MM.1S (cell line): ENCODE measurements at regions not wholly inside any gene's neighbourhood (a gene's known extent, or its start where the extent isn't known, plus 50 kb on each side); places are given as distances from the start of the nearest gene placed in this dataset.

ENCODE experiments used
- EZH2 ChIP-seq: fragments of 300-600 bp; sonication (generic); optimal IDR thresholded peaks from 2 replicates; pipeline ENCODE3; 2017; ENCODE audit warnings: low read depth, mild to moderate bottlenecking, antibody characterized with exemption, low read length, mixed read lengths
- TF ChIP-seq, protein P1 (sequence below): fragments of 300-600 bp; sonication (generic); IDR thresholded peaks from 2 replicates; pipeline ENCODE4 v1.5.1; 2016; ENCODE audit warnings: antibody characterized with exemption, low read length, mixed read lengths

DNA sequence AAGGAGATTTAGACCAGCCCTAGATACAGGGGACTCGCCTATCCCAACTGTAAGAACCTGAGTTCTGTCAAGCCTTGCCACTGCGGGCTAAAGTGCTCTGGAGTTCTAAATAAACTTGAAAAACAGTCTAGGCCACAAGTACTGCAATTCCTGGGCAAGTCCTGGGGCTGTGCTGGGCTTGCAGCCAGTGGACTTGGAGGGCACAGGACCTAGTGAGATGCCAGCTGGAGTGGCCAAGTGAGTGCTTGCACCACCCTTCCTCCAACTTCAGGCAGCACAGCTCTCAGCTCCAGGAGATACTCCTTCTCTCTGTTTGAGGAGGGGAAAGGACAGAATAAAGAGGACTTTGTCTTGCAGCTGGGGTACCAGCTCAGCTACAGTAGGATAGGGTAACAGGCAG, 307.6 kb upstream of the FBXO33 start:
- no peak for TF ChIP-seq EZH2
- TF ChIP-seq, protein P1, sequence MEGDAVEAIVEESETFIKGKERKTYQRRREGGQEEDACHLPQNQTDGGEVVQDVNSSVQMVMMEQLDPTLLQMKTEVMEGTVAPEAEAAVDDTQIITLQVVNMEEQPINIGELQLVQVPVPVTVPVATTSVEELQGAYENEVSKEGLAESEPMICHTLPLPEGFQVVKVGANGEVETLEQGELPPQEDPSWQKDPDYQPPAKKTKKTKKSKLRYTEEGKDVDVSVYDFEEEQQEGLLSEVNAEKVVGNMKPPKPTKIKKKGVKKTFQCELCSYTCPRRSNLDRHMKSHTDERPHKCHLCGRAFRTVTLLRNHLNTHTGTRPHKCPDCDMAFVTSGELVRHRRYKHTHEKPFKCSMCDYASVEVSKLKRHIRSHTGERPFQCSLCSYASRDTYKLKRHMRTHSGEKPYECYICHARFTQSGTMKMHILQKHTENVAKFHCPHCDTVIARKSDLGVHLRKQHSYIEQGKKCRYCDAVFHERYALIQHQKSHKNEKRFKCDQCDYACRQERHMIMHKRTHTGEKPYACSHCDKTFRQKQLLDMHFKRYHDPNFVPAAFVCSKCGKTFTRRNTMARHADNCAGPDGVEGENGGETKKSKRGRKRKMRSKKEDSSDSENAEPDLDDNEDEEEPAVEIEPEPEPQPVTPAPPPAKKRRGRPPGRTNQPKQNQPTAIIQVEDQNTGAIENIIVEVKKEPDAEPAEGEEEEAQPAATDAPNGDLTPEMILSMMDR = no peak
